ENCODE measurements at regions not wholly inside any gene's neighbourhood (a gene's known extent, or its start where the extent isn't known, plus 50 kb on each side); places are given as distances from the start of the nearest gene placed in this dataset.

GRCh38 chr17:79288950-79289349 is 214.3 kb downstream of the ENGASE start:
- no peak for DNase-seq (ENCODE audit: low read depth)
- no peak overlapping the region for H3K4me3 ChIP-seq (ENCODE audit: low read depth, low read length)
- TF ChIP-seq MAX (IDR thresholded peaks at IDR 0.05; ENCODE audit: low read depth, low read length) (no peak), POLR2A (IDR thresholded peaks at IDR 0.05; ENCODE audit: extremely low read depth, insufficient read length) (no peak), MYC (IDR thresholded peaks at IDR 0.05; ENCODE audit: low read depth, low read length) (no peak)
- TF ChIP-seq, protein P1, sequence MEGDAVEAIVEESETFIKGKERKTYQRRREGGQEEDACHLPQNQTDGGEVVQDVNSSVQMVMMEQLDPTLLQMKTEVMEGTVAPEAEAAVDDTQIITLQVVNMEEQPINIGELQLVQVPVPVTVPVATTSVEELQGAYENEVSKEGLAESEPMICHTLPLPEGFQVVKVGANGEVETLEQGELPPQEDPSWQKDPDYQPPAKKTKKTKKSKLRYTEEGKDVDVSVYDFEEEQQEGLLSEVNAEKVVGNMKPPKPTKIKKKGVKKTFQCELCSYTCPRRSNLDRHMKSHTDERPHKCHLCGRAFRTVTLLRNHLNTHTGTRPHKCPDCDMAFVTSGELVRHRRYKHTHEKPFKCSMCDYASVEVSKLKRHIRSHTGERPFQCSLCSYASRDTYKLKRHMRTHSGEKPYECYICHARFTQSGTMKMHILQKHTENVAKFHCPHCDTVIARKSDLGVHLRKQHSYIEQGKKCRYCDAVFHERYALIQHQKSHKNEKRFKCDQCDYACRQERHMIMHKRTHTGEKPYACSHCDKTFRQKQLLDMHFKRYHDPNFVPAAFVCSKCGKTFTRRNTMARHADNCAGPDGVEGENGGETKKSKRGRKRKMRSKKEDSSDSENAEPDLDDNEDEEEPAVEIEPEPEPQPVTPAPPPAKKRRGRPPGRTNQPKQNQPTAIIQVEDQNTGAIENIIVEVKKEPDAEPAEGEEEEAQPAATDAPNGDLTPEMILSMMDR (IDR thresholded peaks at IDR 0.05; ENCODE audit: low read depth, low read length): no peak

GRCh38 chr17:79286440-79286839 is 211.8 kb downstream of the ENGASE start:
- H3K4me3 ChIP-seq (ENCODE audit: low read depth, low read length): no peak overlapping the region
- DNase-seq (ENCODE audit: low read depth): no peak
- no peak for TF ChIP-seq MYC (IDR thresholded peaks at IDR 0.05; ENCODE audit: low read depth, low read length)
- no peak for TF ChIP-seq POLR2A (IDR thresholded peaks at IDR 0.05; ENCODE audit: extremely low read depth, insufficient read length)
- TF ChIP-seq, protein P1 (IDR thresholded peaks at IDR 0.05; ENCODE audit: low read depth, low read length): no peak
- TF ChIP-seq MAX (IDR thresholded peaks at IDR 0.05; ENCODE audit: low read depth, low read length): no peak

GRCh38 chr17:79285973-79286372 is 211.3 kb downstream of the ENGASE start:
- DNase-seq (ENCODE audit: low read depth): no peak
- TF ChIP-seq MAX (IDR thresholded peaks at IDR 0.05; ENCODE audit: low read depth, low read length): no peak
- H3K4me3 ChIP-seq (ENCODE audit: low read depth, low read length): no peak overlapping the region

DNA sequence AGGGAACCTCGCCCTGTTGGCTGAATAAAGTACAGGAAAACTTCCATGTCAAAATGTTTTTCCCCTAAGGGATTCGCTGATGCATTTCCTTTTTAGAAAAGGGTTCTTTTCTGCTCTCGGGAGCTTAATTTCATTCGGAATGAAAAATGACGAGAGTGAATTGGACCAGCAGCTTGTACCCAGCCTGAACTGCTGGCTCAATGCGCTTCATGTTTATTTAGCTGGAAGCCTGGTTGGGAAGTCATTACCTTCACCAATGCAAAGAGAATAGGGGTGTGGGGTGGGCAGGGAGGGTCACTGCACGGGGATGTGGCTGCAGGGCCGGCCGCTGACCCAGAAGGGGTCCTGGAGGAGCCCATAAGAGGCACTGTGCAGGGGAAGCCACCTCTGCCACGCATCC is 207.7 kb downstream of the ENGASE start:
- no peak for DNase-seq (ENCODE audit: low read depth)
- TF ChIP-seq MYC (IDR thresholded peaks at IDR 0.05; ENCODE audit: low read depth, low read length): no peak
- TF ChIP-seq, protein P1 (IDR thresholded peaks at IDR 0.05; ENCODE audit: low read depth, low read length): no peak
- no peak for TF ChIP-seq MAX (IDR thresholded peaks at IDR 0.05; ENCODE audit: low read depth, low read length)
- no peak for TF ChIP-seq POLR2A (IDR thresholded peaks at IDR 0.05; ENCODE audit: extremely low read depth, insufficient read length)

GRCh38 chr17:79281803-79282202 is 207.2 kb downstream of the ENGASE start:
- TF ChIP-seq, protein P1 (IDR thresholded peaks at IDR 0.05; ENCODE audit: low read depth, low read length): no peak
- TF ChIP-seq MAX (IDR thresholded peaks at IDR 0.05; ENCODE audit: low read depth, low read length) (no peak), MYC (IDR thresholded peaks at IDR 0.05; ENCODE audit: low read depth, low read length) (no peak), POLR2A (IDR thresholded peaks at IDR 0.05; ENCODE audit: extremely low read depth, insufficient read length) (no peak)
- H3K4me3 ChIP-seq (ENCODE audit: low read depth, low read length): no peak overlapping the region
- no peak for DNase-seq (ENCODE audit: low read depth)

More for the DNA sequence above, 207.7 kb downstream of the ENGASE start:
- no peak overlapping the region for H3K4me3 ChIP-seq (ENCODE audit: low read depth, low read length)

- no peak overlapping the region for H3K4me3 ChIP-seq (ENCODE audit: low read depth, low read length)
- TF ChIP-seq POLR2A (IDR thresholded peaks at IDR 0.05; ENCODE audit: extremely low read depth, insufficient read length): no peak
- no peak for TF ChIP-seq MAX (IDR thresholded peaks at IDR 0.05; ENCODE audit: low read depth, low read length)
- TF ChIP-seq MYC (IDR thresholded peaks at IDR 0.05; ENCODE audit: low read depth, low read length): no peak
- TF ChIP-seq, protein P1 (IDR thresholded peaks at IDR 0.05; ENCODE audit: low read depth, low read length): no peak
- DNase-seq (ENCODE audit: low read depth): no peak
Measured at GRCh38 chr17:79280866-79281572, 206.4 kb downstream of the ENGASE start.
